GM18508 (cell line): ENCODE measurements at regions not wholly inside any gene's neighbourhood (a gene's known extent, or its start where the extent isn't known, plus 50 kb on each side); places are given as distances from the start of the nearest gene placed in this dataset.

Source experiments
- ATAC-seq: cut with Tn5 transposase; IDR thresholded peaks from one replicate; pipeline ENCODE4 v1.9.1; 2021; ENCODE audit warnings: moderate number of reproducible peaks; ENCODE audit not compliant: insufficient read depth, unreplicated experiment

DNA sequence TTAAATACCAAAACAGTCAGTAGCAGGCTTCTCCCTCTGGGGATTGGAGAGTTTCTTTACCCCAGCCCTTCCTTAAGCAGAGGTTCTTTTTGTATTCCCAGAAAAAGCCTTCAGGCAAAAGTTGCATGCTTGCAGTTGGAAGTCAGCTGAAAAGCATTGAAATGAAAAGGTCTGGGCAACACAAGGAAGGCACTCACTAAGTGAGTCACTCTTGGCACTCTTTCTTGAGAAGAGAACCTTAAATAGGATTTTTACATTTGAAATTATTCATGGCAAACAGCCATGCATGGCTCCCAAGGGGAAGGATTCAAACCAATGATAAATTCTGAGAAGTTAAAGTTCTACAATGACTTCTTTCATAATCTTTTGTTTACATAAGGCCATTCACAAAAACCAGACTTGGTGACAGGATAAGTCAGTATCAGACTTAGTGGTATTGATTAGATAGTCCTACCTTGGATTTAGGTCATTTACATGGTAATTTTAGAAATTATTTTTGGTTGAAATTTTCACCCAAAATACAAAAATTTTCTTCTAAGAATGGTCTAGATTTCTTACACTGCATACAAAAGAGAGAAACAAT is 2068.9 kb downstream of the PCDH7 start:
- no peak for ATAC-seq

DNA sequence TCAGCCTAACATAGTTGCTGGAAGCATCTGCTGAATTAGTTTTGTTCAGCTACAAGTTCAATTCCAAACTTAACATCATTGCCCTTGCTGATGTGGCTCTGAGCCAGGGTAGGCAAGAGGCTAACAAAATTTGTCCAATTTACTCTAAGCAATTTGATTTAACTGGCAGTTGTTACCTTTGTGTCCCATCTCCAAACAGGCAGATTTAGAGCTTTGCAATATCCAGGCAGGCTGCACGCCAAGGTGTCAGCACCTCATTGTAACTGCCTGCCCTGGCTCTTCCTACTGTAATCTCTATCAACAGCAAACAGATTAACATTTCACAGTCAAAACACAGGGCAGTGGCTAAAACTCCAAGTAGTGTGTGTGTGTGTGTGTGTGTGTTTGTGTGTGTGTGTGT is 2070.6 kb downstream of the PCDH7 start:
- no peak for ATAC-seq

DNA sequence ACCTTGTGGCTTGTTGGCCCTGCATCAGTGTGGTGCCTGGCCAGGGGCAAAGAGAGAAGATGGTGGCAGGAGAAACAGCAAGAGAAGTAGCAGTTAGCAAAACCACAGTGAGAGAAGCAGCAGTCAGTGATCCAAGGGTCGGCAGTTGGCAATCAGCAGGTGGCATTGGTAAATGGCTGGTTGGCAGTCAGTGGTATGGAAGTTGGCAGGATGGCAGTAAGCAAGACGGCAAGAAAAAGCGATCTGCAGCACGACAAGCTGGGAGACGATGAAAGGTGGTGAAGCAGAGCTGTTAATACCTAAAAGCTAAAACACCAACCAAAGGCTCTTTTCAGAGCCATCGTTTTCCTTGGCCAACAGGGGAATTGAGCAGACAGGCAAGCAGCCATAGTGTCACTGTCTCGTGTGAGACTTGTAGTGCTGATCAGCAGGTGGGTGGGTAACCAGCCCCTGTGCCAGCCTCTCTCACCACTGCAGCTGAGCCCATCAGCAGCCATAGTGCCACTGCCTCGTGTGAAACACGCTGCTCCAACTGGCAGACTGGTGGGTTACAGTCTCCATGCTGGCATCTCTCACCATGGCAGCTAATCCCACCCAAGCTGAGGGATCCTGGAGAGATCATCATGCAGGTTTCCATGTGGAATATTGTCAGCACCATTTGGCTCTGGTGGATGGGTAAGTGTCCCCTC is 2078.4 kb downstream of the PCDH7 start:
- no peak for ATAC-seq

DNA sequence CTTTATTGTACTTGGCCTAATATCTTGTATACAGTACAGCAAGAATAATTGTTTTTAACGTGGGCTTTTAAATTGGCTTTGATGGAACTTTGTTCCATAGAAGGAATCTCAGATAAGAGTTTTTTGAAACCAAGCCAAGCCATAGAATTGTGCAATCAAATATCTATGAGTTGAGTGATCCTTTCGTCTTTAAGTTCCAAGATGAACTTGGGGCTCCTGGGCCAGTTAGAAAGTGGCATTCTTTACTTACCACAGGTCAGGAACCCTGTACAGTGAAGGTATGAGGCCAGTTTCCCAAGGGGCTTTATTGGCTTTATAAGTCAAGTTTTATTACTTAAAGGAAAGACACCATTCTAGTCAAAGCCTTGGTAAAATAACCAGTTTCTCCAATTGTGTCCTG is 2104.2 kb downstream of the PCDH7 start:
- no peak for ATAC-seq

DNA sequence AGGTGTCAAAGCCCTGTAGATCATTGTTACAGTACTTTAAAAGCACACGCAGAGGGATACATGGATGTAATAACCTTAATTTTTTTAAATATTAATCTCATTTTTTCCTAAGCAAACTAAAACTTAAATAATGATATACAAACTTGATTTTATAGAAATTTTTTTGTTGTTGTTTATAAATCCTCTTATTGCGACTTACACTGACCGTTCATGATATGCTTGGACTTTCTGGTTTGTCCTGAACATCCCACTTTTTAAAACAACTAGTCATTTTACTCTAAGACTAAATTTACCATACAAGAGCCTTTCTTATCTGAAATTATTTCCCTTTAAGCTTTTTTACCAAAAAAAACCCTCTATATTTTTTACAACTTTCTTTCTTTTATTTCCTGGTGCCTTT is 2106.0 kb downstream of the PCDH7 start:
- no peak for ATAC-seq

DNA sequence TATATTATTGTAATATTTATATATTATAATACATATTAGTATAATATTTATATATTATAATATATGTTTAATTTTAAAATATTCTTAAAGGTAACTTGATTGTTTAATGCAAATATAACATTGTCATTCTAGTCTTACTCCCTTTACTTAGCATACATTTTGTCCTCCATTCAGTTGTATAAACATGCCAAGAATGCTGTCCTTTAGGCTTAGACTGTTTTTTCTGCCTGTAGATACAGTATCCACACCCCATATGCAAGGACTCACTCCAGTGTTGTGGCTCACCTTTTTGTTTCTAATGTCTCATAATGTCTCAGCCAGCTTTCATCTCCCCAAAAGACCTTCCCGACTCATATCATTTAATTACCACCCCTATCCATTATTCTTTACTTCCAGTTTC is 2110.0 kb downstream of the PCDH7 start:
- ATAC-seq = no peak

DNA sequence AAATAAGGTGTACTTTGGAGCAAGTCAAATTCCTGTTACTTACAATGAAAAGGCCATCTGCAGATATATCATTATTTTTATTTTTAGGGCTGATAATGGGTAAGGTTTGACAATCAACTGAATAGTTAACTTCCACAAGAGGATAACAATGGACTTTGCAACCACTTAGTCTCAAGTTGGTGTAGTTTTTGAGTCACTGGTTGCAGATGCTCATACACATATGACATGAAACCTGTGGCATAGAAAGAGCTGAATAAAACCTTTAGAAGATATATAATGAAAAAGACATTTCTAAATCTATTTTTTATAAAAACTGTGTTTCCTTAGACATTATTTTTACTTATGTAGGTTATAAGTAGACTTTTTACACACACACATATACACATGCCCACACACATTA is 2110.9 kb downstream of the PCDH7 start:
- ATAC-seq = no peak

DNA sequence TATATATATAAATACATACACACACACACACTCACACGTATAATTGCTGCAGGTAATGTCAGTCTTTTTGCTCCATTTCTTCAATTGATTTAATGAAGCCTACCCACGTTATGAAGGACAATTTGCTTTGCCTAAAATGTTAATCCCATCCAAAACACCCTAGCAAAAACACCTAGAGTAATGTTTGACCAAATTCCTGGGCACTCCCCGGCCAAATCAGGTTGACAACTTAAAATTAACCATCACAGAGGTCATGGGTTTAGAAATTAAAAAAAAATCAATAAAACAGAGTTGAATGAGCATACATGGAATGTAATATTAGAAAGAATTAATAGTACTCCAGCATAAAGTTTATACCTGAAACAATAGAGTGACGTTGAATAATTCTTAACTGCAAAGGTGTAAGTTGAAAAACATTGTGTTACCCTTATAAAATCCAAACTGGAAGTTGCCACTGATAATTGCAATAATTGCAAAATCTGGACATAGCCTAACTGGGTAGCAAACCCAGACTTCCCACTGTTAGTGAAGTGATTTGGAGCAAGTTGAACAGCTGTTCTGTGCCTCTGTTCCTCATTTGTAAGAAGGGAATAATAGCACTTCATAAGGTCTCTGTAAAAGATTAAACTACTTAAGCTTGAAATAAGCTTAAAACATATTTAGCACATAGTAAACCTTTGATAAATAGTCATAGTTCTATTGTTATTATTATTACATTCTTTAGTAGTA is 2120.5 kb downstream of the PCDH7 start:
- no peak for ATAC-seq

DNA sequence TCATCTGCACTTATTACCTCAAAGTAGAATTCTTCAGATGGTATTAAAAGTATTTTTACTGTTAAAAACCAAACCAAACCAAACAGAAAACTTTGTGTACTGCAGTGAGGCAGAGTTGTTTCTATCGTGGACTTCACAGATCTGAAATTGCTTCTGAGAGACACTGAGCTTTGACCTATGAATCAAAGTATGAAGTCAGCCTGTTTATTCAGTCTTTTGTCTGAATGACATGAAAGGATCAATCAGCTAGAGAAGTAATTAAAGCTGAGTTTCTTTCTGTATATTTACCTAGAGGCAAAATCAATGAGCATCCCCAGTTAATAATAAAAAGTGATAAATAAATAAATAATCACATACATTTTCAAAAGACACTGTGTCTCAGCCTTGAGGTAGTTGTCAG is 2121.0 kb downstream of the PCDH7 start:
- no peak for ATAC-seq

DNA sequence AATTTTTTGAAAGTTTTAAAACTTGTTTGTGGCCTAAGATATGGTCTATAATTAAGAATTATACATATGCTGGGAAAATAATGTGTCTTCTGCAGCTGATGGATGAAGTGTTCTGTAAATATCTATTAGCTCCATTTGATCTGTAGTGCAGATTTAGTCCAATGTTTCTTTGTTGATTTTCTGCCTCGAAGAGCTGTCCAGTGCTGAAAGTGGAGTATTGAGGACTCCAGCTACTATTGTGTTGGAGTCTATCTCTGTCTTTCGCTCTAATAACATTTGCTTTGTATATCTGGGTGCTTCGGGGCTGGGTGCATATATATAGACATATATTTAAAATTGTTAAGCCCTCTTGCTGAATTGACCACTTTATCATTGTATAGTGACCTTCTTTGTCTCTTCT is 2127.3 kb downstream of the PCDH7 start:
- ATAC-seq = no peak

DNA sequence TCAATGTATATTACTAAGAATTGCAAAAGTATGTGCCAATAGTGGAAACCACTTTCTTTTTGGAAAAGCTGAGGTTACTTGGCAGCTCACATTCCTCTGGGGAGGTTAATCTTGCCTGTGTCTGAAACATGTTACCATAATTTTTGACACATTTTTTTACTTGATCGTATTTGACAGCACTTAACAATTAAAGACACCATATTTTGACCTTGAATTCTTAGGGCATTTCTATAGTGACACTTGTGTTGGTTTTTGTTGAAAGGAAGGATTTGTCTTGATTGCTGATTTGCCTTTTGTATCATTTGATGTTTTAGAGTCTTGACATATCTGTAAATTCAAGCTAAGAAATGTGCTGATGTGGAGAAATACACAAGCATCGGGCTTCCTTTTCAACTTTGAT is 2135.5 kb downstream of the PCDH7 start:
- ATAC-seq = no peak

DNA sequence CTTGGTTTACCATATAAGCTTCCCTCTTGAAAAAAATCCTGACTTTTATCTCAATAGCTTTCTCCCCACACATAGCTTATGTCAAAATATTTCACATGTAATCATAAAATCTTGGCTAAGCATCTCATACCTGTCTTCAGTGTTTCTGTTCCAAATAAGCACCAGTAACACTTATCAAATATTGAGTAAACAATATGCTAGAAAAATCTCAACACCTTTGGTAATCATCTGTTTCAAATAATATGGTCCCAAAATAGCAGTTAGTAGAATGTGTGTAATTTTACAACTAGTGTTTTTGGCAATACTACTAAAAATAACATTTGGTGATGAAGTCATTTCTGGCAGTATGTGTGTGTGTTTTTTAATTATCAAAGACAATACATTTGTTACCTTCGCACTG is 2138.2 kb downstream of the PCDH7 start:
- ATAC-seq = no peak

DNA sequence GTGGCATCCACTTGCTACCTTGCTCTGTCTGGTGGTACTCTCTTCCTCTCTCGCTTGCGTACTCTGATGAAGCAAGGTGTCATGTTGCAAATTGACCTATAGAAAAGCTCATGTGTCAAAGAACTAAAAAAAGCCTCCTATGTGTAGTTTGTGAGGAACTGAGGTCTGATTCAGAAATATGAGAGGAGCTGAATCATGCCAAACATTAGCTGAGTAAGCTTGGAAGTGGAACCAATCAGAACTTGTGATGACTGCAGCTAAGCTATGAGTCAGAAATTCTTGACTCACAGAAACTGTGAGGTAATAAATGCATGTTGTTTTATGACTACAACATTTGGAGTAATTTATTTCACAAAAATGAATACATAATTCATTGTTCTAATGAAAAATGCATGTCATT is 2138.8 kb downstream of the PCDH7 start:
- ATAC-seq = no peak

DNA sequence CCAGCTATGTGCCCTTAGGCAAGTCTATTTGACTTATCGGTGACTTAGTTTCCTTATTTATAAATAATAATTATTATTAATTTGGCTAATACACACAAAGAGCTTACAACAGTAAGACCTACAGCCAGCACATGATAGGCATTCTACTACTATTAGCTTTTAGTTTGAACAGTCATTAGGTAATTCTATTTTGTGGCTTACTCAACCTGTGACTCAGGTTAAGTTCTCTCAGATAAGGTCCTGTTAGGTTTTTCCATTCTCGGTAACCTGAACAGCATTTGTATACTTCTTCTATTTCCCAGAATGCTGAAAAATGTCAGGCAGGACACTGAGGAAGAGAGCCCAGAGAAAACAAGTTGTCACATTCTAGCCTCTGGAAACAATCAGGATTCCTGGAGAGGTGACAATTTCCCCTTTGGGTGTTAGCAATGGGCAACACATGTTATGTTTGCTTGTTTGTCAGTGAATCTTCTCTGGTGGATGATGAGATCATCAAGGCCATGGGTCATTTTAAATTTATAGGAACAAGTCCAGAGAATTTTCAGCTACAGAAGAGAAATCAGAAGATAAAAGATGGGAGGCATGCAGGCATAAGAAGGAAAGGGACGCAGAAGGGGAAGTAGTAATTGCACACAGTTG is 2144.7 kb downstream of the PCDH7 start:
- no peak for ATAC-seq

DNA sequence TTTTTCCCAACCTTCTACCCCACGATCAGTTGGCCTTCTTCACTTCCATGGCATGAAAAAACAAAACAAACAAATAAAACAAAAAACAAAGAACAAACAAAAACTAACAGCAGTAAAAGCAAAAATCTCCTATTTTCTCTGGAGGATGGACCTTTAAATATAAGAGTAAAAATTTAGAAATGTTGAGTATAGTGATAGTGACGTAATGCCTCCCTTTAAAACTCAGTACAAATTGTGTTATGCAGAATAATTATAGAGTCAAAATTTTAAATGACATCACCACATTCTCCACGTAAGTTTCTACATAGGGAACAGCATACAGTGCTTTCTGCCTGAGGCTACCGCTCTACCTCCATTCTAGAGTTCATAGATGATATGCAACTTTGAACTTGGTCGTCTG is 2156.4 kb downstream of the PCDH7 start:
- no peak for ATAC-seq

DNA sequence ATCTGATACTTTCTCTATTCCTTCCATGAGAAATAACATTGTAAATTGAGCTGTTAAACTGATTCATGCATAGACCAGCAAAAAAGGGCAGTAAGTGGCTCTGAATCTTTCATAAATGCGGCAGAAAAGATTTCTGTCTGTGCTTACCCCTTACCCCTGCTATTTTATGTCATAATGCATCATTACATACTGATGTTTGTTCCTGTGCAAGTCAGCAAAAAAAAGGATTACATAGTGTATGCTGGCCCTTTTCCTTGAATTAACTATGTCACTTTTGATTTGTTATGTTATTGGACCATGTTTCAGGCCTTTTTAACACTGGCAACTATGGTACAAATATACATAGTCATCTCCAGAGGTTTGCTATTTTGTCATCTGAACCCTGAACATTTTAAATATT is 2159.7 kb downstream of the PCDH7 start:
- no peak for ATAC-seq

DNA sequence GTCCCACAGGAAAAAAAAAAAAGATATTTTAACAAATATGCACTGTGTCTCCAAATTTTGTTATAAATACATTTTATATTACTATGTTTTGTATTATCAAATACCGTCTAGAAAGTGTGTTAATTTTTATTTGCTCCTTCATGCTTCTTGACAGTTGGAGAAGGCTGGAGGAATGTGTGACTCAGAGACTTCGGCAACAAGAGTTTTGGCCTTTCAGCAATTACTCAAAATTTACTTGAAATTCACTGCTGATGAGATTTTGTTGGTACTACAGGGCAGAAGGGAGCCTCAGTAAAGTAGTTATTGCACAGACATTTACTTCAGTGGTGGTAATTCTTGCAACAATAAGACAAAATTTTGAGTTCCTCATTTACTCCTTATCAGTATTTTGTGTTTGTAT is 2164.0 kb downstream of the PCDH7 start:
- no peak for ATAC-seq

DNA sequence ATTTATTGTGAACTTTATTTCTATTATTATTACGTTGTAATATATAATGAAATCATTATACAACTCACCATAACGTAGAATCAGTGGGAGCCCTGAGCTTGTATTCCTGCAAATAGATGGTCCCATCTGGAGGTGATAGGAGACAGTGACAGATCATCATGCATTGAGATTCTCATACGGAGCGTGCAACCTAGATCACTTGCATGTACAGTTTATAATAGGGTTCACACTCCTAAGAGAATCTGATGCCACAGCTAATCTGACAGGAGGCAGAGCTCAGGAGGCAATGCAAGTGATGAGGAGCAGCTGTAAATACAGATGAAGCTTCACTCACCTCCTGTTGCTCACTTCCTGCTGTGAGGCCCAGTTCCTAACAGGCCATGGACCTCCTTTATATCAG is 2170.2 kb downstream of the PCDH7 start:
- no peak for ATAC-seq

DNA sequence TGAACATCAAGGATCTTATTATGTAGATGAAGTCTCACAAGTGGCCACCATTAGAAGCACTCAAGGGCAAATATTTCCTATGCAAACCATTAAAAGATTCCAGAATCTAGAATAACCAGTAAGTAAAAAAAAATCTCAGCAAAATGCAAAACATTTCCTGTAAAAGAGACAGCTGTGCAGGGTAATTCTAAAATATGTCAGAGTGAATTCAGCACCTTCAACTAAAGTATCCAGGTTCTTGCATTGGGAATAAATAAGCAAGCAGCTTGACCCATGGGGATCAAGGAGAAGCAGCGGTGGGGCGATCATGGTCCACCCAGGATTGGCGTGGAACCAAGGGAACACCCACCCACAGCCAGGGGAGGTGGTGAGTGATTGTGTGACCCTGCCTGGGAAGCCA is 2188.9 kb downstream of the PCDH7 start:
- no peak for ATAC-seq

DNA sequence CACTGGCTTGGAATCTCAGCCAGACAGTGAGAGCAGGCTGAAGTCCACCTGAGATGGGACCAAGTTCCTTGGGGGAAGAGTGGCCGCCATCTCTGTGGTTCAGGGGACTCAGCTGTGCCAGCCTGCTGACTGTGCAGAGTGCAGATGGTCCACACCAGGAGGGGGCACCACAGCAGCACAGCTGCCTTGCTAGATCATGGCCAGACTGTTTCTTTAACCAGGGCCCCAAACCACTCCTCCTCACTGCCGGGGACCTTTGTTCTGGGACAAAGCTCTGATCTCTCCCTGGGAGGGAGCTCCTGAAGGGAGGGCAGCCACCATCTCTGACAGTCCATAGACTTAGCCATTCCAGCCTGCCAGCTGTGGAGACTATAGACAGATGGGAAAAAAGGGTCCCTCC is 2189.6 kb downstream of the PCDH7 start:
- no peak for ATAC-seq

DNA sequence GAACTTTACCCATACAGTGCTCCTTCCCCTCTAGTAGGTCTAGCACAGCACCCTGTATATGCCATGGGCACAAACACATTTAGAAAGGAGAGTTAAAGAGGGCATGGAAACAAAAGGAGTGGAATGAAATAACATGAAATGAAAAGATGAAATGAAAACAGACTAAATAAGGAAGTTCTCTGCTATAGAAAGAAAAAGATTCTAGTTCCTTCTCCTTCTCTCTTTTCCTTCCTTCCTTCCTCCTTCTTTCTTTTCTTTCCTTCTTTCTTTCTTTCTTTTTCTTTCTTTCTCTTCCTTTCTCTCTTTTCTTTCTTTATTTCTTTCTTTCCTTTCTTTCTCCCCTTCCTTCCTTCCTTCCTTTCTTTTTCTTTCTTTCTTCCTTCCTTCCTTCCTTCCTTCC is 2197.4 kb downstream of the PCDH7 start:
- ATAC-seq = no peak
